BJ (cell line): ENCODE measurements at regions not wholly inside any gene's neighbourhood (a gene's known extent, or its start where the extent isn't known, plus 50 kb on each side); places are given as distances from the start of the nearest gene placed in this dataset.

Source experiments
- CTCF ChIA-PET: fragments of 350-600 bp; formaldehyde crosslinking; extraction: SDS; loops from one replicate; lab custom pipeline; 2021; ENCODE audit warnings: antibody characterized with exemption, inconsistent platforms; lab: Yijun Ruan, JAX
- POLR2A ChIA-PET: fragments of 300-600 bp; sonication (Branson Sonifier 250); formaldehyde crosslinking; extraction: SDS; loops from one replicate; lab custom pipeline; 2021; ENCODE audit warnings: antibody characterized with exemption; lab: Charles Lee
- DNase-seq: peaks from one replicate; pipeline ENCODE4 v3.0.0-alpha.2; 2011; ENCODE audit warnings: low read depth
- H3K27me3 ChIP-seq: 2 replicates; pipeline ENCODE4 v1.6.0; 2011; ENCODE audit warnings: low read length; ENCODE audit not compliant: control insufficient read depth, insufficient read depth
- H3K36me3 ChIP-seq: 2 replicates; pipeline ENCODE4 v1.5.1; 2011; ENCODE audit warnings: low read length; ENCODE audit not compliant: control insufficient read depth, insufficient read depth
- H3K4me3 ChIP-seq: 2 replicates; pipeline ENCODE4 v1.5.1; 2011; ENCODE audit warnings: low read depth, mild to moderate bottlenecking, control low read depth, low read length
- TF ChIP-seq, protein P1 (sequence below): IDR thresholded peaks from 2 replicates; pipeline ENCODE4 v1.5.1; 2011; ENCODE audit warnings: low read depth, mild to moderate bottlenecking, control low read depth, inconsistent platforms, low read length, moderate library complexity; ENCODE audit not compliant: insufficient read depth

DNA sequence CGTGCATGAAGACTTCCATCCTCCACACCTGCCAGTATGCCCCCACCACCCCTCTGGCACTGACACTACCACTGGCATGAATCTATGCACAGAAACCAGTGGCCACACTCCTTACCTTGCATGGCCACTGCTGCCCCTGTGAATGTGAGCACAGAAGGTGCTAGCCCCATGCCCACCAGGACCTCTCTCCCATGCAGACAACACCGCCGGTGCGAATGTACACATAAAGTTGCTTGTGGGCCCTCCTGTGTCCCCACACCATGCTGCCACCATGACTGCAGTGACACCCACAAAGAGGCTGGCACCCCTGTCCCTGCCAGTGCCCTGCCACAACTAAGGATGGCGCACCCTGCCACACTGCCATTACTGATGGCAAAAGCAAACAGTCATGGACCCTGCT is 289.5 kb upstream of the KCND2 start:
- no peak for DNase-seq
- TF ChIP-seq, protein P1, sequence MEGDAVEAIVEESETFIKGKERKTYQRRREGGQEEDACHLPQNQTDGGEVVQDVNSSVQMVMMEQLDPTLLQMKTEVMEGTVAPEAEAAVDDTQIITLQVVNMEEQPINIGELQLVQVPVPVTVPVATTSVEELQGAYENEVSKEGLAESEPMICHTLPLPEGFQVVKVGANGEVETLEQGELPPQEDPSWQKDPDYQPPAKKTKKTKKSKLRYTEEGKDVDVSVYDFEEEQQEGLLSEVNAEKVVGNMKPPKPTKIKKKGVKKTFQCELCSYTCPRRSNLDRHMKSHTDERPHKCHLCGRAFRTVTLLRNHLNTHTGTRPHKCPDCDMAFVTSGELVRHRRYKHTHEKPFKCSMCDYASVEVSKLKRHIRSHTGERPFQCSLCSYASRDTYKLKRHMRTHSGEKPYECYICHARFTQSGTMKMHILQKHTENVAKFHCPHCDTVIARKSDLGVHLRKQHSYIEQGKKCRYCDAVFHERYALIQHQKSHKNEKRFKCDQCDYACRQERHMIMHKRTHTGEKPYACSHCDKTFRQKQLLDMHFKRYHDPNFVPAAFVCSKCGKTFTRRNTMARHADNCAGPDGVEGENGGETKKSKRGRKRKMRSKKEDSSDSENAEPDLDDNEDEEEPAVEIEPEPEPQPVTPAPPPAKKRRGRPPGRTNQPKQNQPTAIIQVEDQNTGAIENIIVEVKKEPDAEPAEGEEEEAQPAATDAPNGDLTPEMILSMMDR = no peak
- no peaks in the 10 kb centered on the region for H3K27me3 ChIP-seq
- ChIA-PET POLR2A (no interaction called here), CTCF (no interaction called here)
- no peaks in the 10 kb centered on the region for H3K36me3 ChIP-seq
- no peak overlapping the region for H3K4me3 ChIP-seq

DNA sequence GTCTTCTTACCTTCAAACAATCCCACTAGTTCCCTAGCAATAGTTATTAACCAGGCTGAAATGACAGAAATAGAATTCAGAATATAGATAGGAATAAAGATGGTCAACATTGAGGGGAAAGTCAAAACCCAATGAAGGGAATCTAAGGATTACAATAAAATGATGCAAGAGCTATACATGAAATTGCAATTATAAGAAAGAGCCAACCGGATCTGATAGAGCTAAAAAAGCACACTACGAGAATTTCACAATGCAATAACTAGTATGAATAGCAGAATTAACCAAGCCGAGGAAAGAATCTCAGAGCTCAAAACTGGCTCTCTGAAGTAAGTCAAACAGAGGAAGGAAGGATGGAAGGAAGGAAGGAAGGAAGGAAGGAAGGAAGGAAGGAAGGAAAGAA is 288.7 kb upstream of the KCND2 start:
- no peaks in the 10 kb centered on the region for H3K36me3 ChIP-seq
- CTCF ChIA-PET = no interaction called here
- POLR2A ChIA-PET = no interaction called here
- no peaks in the 10 kb centered on the region for H3K27me3 ChIP-seq
- DNase-seq = no peak
- TF ChIP-seq, protein P1 = no peak
- H3K4me3 ChIP-seq = no peak overlapping the region

GRCh38 chr7:119988401-119988800 is 284.6 kb upstream of the KCND2 start:
- POLR2A ChIA-PET = no interaction called here
- DNase-seq = no peak
- TF ChIP-seq, protein P1 = no peak
- CTCF ChIA-PET = no interaction called here
- H3K4me3 ChIP-seq = no peak overlapping the region
- no peaks in the 10 kb centered on the region for H3K27me3 ChIP-seq
- H3K36me3 ChIP-seq = no peaks in the 10 kb centered on the region

DNA sequence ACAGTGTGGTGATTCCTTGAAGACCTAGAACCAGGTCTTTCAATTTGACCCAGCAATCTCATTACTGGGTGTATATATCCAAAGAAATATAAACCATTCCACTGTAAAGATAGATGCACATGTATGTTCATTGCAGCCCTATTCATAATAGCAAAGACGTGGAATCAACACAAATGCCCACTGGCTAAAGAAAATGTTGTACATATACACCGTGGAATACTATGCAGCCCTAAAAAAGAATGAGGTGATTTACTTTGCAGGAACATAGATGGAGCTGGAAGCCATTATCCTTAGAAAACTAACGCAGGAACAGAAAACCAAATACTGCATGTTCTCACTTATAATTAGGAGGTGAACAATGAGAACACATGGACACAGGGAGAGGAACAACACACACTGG is 278.0 kb upstream of the KCND2 start:
- no peak overlapping the region for H3K4me3 ChIP-seq
- no peaks in the 10 kb centered on the region for H3K27me3 ChIP-seq
- TF ChIP-seq, protein P1 = no peak
- ChIA-PET CTCF (no interaction called here), POLR2A (no interaction called here)
- no peaks in the 10 kb centered on the region for H3K36me3 ChIP-seq
- no peak for DNase-seq

- no peak for DNase-seq
- TF ChIP-seq, protein P1 = no peak
- Histone ChIP-seq H3K36me3 (no peaks in the 10 kb centered on the region), H3K27me3 (no peaks in the 10 kb centered on the region), H3K4me3 (no peak overlapping the region)
- CTCF ChIA-PET = no interaction called here
- POLR2A ChIA-PET = no interaction called here
Observed at GRCh38 chr7:119996634-119997033, 276.3 kb upstream of the KCND2 start.
